GM21526 (cell line): ENCODE measurements at regions not wholly inside any gene's neighbourhood (a gene's known extent, or its start where the extent isn't known, plus 50 kb on each side); places are given as distances from the start of the nearest gene placed in this dataset.
"Not testable (repeated sequence)": the region's sequence is repeated elsewhere in the genome, so short reads cannot be mapped to it uniquely, and the experiment has no call there.

Experiments used
- ATAC-seq: cut with Tn5 transposase; IDR thresholded peaks from one replicate; pipeline ENCODE4 v1.9.1; 2021; ENCODE audit warnings: moderate library complexity; ENCODE audit not compliant: unreplicated experiment, low FRiP score

DNA sequence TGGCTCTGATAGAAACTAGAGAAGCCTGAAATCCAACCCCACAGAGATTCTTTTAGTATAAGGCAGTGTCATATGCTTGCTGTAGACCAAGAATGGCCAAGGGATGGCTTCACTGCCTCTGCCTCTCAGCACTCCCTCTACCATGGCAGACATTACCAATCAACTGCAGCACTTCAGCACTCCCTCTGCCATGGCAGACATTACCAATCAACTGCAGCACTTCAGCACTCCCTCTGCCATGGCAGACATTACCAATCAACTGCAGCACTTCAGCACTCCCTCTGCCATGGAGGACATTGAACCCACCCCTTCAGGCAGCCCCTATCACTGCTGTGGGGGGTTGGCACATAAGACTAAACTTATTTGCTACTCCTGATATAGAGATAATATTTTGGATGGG lies 287.8 kb downstream of the AACS start:
- not testable (repeated sequence) for ATAC-seq

DNA sequence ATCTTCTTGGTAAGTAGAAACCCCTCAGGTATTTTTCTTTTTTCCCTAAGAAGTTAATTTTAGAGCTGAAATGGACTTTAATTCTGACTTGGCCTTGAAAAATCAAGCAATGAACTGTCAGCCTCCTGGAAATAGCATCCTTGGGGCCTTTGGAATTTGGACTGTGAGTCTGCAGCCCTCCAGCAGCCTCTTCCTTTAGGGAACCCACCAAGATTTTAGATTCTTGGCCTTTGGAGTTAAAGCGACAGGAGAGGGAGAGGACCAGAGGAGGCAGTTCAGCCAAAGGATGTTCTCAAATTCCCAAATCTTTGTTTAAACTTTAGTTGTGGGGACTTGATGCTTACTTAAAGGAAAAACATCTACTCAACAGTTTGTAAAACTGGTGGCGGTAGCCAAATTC lies 288.6 kb downstream of the AACS start:
- ATAC-seq: no peak

DNA sequence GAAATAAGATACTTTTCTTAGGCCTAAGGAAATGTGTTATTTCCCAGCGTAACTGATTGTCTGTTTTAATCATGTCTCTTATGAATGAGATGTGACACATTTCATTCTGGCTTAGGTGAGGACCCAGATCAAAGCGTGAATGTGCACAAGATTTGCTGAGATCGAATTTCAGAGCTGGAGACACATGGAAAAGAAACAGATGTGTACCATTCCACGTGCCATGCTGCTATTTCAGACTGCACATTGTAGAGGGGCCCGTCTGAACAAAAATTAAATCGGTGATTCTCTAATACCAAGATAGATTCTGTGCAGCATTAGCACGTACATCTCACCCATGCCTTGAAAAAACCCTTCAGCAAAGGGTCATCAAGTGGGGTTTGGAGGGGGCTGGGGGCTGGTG lies 290.4 kb downstream of the AACS start:
- ATAC-seq: no peak

DNA sequence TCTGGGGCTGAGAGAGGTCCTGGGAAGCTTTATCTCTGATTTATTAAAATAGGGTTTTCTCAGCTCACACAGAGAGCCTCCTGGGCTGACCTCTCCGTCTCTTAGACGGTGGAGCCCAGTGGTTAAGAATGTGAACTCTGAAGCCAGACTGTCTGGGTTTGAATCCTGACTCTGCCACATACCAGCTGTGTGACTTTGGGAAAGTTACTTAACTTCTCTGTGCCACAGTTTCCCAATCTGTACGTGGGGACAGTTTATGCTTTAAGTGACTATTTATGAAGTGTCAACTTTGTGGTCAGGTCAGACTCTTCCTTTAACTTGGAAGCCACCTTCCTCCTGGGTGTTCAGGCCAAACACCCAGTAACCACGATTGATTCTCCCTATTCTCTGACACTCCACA lies 290.9 kb downstream of the AACS start:
- ATAC-seq: no peak

DNA sequence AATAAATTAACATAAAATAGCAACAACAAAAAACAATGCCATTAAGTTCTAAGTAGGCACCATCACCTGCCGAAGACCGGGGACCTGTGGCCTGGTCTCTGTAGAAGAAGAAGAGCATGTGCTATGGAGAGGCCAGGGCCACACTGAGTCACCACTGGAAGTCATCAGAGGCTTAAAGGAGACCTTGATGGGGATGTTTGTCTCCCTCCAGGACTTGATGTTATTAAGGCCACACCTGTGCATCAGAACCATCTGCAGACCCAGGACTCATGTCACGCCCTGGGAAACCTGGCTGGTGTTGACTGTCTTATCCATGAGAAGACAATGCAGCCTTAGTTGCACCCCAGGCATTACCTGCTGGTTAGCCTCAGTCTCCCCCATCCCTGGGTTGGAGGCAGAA lies 292.3 kb downstream of the AACS start:
- no peak for ATAC-seq

DNA sequence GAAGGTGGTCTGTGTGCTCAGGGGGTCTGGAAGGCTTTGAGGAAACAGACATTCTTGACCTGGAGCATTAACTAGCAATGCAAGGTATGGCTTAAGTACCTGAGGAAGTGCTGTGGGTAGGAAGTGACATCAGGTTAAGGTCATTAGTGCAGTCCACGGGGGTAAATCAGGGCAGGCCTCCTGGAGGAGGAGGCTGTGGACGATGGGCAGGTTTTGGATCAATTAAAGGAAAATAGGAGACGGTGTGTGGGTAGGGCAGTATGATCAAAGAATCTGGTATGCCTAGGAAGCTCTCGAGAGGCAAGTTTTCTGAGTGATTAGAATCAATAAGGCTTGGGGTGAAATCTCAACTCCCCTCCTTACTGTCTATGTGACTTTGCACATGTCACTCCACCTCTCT lies 295.3 kb downstream of the AACS start:
- ATAC-seq: no peak

DNA sequence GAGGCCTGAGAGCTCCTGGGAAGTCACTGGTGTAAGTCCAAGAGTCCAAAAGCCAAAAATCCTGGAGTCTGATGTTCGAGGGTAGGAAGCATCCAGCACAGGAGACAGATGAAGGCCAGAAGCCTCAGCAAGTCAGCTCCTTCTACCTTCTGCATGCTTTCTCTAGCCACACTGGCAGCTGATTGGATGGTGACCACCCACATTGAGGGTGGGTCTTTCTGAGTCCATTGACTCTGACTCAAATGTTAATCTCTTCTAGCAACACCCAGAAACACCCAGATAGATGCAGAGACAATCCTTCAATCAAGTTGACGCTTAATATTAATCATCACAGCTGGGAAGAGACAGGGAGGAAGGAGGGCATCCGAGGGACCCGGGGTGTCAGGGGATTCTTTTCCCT lies 305.8 kb downstream of the AACS start:
- no peak for ATAC-seq

DNA sequence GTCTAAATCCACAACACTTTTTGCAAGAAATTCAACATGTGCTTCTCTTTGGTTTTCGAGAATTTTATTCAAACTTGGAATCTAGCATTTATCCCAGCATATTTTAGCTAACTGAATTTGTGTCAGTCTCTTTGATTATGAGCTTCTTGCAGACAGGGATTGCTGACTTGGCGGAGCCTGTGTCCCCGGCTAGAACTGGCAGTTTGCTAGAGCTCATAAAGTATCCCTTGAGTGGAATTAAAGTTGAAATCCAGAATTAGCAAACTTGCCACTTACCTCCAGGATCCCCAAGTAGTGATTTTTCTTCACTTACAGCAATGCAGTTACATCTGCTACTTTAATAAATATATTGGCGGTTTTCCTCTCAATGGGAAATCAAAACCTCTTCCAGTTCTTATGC lies 306.9 kb downstream of the AACS start:
- ATAC-seq: no peak

DNA sequence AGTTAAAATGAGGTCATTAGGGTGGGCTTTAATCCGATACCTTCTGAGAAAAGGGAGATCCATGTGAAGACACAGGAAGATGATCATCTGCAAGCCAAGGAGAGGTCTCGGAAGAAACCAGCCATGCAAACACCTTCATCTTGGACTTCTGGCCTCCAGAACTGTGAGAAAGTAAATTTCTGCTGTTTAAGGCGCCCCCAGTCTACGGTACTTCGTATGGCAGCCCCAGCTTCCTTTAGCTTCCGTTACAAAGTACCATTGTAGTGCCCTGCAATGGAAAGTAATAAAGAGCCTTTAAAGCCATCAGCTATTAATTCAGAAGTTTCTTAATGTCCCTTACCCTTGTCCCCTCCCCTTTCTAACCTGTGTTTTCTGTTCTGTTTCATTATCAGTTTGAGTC lies 308.1 kb downstream of the AACS start:
- no peak for ATAC-seq

DNA sequence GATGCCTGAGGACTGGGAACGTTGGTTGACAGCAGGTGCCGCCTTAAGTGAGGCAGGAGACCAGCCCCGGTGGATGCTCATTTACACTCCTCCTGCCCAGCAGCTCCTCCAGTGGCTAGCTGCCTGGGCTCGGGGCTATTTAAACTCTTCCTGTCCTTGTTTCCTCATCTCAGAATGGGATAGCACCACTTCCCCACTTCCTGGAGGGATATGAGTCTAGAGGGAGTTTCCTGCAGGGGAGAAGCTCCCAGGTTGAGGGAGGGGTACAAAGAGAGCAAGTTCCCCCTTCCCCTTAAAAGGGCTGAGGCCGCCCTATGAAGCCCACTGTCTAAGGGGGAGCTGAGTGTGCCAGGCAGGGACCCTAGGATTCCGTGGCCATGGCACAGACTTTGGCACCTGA lies 311.2 kb downstream of the AACS start:
- ATAC-seq: no peak

DNA sequence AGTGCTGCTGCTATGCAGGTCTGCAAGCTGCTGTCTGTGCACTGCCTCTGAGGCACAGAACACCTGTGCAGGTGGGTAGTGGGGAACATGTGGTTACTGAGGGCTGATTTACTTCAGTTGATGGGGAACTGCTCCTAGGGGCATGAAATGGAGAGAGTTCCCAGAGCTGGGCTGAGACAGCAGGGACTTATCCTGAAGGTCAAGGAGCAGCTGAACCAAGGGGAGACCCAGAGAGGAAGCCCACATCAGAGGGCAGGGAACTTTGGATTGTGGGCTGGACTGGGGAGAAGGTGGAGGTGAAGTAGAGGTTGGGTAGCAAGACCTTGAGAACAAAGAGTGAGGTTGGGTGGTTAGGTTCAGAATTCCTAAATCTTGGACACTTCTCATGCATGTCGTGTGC lies 311.9 kb downstream of the AACS start:
- ATAC-seq: no peak

DNA sequence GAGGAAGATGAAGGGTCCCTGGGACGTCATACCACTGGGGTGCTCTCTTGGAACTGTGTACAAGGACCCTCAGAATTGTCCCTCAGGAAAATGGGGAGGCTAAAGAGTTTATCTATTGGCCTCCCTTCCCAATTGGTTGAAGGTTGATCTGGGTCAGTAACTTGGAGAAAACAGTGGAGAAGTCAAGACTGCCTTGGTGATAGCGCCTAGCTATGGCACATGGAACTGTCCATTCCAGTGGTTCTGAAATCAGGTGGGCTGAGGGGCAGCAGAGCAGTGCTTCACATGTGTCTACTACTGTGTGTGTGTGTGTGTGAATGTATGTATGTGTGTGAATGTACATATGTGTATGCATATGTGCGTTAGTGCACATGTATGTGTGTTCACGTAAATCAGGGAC lies 316.1 kb downstream of the AACS start:
- ATAC-seq: no peak

DNA sequence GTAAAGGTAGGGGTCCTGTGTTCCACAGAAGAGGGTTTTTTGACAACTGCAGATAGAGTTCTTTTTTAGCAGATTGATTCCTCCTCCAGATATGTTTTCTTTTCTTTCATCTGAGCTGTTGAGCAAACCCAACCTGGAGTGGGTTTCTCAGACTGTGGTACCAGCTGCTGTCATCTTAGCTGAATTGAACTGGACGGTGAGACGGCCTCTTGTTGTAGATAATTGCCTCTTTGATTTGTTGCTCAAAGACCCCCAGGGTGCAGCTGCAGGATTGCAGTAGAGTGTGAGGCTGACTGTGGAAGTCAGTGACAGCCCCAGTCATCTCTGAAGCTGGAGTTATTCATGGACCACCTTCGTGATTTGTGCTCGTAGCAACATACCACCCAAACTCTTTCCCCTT lies 317.7 kb downstream of the AACS start:
- ATAC-seq: no peak

DNA sequence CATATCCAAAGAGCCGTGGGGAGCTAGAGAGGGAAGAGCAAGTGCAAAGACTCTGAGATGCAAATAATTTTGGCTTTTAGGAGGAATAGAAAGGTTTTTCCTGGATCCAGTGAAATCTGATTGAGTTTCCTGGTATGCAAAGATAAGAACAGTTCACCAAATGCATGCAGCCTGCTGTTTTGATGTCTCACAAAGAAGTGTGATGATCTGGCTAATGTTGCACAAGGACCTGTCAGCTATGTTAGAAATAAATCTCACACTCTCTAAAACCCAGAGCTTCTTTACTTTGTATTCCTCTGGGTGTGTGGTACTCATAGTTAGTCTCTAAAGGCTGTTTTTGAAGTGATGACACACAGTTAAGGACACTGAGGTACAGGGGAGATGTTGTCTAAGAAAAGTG lies 321.4 kb downstream of the AACS start:
- ATAC-seq: no peak

DNA sequence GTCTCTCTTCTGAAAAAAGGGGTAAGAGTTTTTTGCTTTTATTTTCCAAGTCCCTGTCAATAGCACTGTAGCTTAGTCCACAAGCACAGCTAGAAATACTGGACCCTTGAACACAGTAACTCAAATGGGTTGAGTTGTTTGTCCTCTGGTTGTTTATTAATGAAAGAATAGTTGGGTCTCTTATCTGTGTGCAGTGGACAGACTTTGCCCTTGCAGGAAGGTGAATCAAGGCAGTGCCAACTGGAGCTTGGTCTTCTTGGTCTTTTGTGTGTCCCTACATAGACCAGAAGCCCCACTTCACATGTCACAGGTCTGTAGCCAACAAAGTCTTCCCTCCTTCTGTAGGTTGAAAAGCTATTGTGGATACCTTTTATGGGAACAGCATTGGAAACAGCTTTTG lies 322.0 kb downstream of the AACS start:
- ATAC-seq: no peak

DNA sequence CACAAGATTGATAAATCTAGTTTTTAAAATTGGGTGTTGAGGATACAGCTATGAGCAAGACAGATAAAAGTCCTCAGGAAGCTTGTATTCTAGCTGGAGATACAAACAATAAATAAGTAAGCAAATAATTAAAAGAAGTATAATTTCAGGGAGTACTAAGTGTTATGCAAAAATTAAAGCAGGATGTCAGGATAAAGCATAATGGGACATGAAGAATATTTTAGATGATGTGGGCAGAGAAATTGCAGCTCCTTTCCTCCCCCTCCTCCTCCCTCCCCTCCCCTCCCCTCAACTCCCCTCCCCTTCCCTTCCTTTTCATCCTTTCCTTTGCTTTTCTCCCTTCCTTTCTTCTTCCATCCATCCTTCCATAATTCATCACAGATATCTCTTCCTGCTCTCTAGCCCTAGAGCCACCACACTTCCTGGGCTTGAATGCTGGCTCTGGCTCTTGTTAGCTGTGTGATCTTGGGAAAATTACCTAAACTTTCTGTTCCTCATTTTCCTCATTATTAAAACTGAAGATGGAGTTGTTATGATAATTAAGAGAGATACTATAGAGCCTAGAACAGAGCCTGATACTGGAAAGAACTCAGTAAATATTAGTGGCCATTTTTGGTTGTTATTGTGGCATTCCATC lies 323.9 kb downstream of the AACS start:
- no peak for ATAC-seq

DNA sequence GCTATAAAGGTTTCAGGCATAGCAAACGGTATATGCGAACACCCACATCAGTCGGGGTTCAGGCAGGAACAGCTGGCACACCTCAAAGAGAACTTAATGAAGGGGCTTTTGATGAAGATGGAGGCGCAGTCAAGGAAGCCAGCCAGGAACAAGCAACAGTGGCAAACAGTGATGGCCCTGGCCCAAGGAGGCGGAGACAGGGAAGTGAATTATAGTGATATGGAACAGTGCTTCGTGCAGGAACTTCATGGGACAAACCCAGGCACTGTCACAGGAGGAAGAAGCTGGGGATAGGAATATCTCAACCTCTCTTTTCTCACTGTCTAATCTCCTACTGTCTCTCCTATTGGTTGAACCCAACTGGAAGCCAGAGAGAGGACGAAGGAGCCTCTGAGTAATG lies 328.3 kb downstream of the AACS start:
- ATAC-seq: no peak

DNA sequence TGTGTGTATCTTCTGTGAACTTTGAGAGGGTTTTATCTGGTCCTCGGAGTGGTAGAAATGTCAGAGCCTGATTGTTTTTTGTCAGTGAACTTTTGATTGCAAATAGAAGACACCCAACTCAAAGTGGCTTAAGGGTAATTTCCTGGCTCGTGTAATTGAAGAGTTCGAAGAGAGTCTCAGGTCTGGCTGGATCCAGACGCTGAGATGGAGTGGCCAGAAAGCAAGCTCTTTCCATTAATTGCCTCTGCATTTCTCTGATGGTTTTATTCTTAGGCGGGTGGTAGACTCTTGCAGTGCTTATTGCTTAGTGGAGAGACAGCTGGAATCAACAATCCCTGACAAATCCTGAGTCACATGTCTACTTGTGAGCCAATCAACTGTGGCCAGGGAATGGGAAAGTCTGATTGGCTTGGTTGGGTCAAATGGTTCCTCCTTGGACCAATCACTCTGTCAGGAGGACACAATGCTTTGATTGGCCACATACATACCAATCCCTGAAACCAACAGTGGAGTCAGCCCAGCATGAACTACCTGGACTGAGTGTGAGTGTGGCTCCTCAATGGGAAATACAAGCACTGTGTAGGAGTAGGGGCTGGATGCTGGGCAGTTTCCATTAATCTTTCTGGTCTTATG lies 330.5 kb downstream of the AACS start:
- ATAC-seq: no peak

DNA sequence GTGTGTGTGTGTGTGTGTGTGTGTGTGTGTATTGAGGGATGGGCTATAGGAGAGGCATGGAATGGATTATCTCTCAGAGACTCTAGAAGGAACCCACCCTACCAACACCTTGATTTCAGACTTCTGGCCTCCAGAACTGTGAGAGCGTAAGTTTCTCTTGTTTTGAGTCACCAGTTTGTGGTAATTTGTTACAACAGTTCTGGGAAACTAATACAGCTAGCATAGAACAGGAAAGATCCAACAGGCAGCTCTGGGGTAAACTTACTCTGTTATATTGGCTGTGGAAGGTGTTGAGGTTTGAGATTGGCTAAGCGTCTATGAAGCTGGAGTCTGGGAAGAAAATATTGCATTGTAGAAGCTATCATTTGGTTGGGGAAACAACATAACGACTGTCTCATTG lies 334.3 kb downstream of the AACS start:
- ATAC-seq: no peak

DNA sequence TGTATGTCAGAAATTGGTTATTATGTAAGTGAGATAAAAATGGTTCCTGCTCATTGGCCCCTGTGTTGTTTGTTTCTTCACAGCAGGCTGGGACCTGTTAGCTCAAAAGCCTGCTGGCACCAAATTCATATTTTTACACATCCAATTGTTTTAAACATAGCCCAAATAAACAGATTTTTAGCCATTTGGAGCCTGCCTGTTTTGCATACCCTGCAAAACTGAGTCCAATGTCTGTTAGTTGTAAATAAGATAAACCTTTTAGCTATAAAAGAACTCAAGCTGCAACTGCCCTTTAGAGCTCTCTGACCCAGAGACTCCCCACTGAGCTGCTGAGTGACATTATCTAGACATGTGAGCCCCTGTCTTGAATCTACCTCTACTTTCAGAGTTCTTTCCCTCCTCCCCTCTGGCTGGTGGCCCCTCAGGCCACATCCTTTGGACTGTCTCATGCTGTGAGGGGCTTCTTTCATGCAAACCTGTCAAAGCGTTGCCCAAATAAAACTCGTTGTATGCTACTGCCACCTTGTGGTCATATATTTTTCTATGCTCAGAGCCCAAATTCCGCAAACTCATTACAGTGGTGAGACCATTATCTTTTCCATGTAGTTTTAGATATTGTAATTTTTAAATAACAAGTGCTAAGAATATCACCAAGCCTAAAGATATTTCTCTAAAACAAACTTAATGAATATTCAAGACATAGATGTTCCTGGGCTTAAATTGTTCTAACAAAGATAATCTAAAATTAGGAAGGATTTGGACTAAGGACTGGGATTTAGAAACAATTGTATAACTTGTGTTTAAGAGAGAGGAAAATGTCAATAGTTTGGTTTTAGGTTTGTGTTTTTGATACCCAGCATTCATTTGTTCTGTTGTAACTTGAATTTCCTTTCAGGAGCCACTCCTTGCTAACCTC lies 337.9 kb downstream of the AACS start:
- ATAC-seq: no peak

DNA sequence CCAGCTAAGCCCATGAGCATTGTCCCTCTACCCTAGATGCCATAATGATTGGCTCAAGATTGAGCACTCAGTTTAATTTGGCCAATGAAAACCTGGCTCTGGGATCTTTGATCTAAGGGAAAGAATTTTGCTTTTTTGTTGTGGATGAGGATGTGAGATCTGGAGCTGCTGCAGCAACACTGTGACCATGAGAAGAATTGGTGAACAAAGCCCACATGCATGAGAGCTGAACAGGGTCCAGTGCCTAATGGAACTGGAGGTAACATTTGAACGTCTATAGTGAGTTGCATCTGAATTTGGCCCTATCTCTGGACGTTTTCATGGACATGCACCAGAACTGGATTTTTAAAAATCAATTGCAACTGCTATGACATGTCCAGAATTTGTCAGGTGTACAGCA lies 338.6 kb downstream of the AACS start:
- ATAC-seq: no peak

DNA sequence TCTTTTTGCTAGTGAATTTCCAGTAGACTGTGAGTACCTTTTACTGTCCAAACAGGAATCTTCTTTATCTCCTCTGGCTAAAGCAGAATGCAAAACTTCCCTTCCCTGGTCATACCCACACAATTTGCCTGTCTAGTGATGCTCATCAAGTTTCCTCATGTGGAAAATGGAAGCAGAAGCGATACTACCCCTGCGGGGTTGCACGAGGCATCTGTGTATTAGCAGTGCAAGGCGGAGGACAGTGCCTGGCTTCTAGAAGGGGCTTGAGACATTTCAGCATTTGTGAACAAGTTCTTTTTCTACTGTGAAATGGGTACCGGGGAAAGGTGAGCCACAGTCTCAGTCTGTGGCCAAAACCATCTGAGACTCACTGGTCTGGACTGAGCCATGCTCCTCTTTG lies 340.9 kb downstream of the AACS start:
- ATAC-seq: peak; percentile 84
